Uterus (tissue), 2 donors: ENCODE measurements at regions not wholly inside any gene's neighbourhood (a gene's known extent, or its start where the extent isn't known, plus 50 kb on each side); places are given as distances from the start of the nearest gene placed in this dataset.

Source experiments
- CTCF ChIP-seq, 4 experiments: fragments of 200-600 bp in 2 of 4; fragments of 450-650 bp in 2 of 4; sonication (generic) in 2 of 4; IDR thresholded peaks; one replicate each; pipeline ENCODE4 v1.5.1; 2016 to 2019; ENCODE audit warnings: antibody characterized with exemption in 4 of 4, mild to moderate bottlenecking in 2 of 4, moderate library complexity in 1 of 4
- POLR2A ChIP-seq, 2 donors: fragments of 450-650 bp; IDR thresholded peaks; one replicate each; pipeline ENCODE4 v1.6.1; 2016; ENCODE audit warnings: antibody characterized with exemption in 2 of 2, mild to moderate bottlenecking in 1 of 2, moderate library complexity in 1 of 2

GRCh38 chr4:174084542-174084941 is 198.9 kb downstream of the FBXO8 start:
- TF ChIP-seq CTCF (IDR thresholded peaks at IDR 0.05), result no peak
- TF ChIP-seq POLR2A (IDR thresholded peaks at IDR 0.05), result no peak
